ENCODE measurements at regions not wholly inside any gene's neighbourhood (a gene's known extent, or its start where the extent isn't known, plus 50 kb on each side); places are given as distances from the start of the nearest gene placed in this dataset.
A peak's percentile ranks its signal among the peaks of the same experiment; 100 is the strongest.

GRCh38 chr20:53828682-53829254 is 235.1 kb upstream of the ZNF217 start:
- no peak for TF ChIP-seq CTCF (IDR thresholded peaks at IDR 0.05)

GRCh38 chr20:53828088-53828681 is 234.5 kb upstream of the ZNF217 start:
- Histone ChIP-seq H3K4me3 (ENCODE audit: low read depth, low read length) (peak overlapping the region; percentile 46), H3K79me2 (no peaks in the 10 kb centered on the region), H2AFZ (peak overlapping the region; percentile 64), H3K27me3 (ENCODE audit: control insufficient read depth, insufficient read depth, low read length) (no peaks in the 10 kb centered on the region), H3K9ac (no peak overlapping the region), H3K27ac (peak overlapping the region; percentile 86), H3K9me3 (ENCODE audit: control insufficient read depth, low read length) (no peaks in the 10 kb centered on the region), H3K4me1 (peaks cover 22% of the 10 kb centered on the region), H3K4me2 (ENCODE audit: low read length) (peak overlapping the region; percentile 83), H3K36me3 (ENCODE audit: control insufficient read depth, insufficient read depth, low read length) (no peaks in the 10 kb centered on the region)
- no peak for TF ChIP-seq CTCF (IDR thresholded peaks at IDR 0.05)

More at GRCh38 chr20:53828682-53829254, 235.1 kb upstream of the ZNF217 start:
- H3K4me1 ChIP-seq = peaks cover 22% of the 10 kb centered on the region
- H3K36me3 ChIP-seq (ENCODE audit: control insufficient read depth, insufficient read depth, low read length) = no peaks in the 10 kb centered on the region
- H3K9me3 ChIP-seq (ENCODE audit: control insufficient read depth, low read length) = no peaks in the 10 kb centered on the region
- no peak overlapping the region for H3K9ac ChIP-seq
- peak overlapping the region; percentile 83 for H3K4me2 ChIP-seq (ENCODE audit: low read length)
- peak overlapping the region; percentile 64 for H2AFZ ChIP-seq
- H3K79me2 ChIP-seq = no peaks in the 10 kb centered on the region
- H3K27ac ChIP-seq = peak overlapping the region; percentile 86
- H3K27me3 ChIP-seq (ENCODE audit: control insufficient read depth, insufficient read depth, low read length) = no peaks in the 10 kb centered on the region
- peak overlapping the region; percentile 46 for H3K4me3 ChIP-seq (ENCODE audit: low read depth, low read length)

DNA sequence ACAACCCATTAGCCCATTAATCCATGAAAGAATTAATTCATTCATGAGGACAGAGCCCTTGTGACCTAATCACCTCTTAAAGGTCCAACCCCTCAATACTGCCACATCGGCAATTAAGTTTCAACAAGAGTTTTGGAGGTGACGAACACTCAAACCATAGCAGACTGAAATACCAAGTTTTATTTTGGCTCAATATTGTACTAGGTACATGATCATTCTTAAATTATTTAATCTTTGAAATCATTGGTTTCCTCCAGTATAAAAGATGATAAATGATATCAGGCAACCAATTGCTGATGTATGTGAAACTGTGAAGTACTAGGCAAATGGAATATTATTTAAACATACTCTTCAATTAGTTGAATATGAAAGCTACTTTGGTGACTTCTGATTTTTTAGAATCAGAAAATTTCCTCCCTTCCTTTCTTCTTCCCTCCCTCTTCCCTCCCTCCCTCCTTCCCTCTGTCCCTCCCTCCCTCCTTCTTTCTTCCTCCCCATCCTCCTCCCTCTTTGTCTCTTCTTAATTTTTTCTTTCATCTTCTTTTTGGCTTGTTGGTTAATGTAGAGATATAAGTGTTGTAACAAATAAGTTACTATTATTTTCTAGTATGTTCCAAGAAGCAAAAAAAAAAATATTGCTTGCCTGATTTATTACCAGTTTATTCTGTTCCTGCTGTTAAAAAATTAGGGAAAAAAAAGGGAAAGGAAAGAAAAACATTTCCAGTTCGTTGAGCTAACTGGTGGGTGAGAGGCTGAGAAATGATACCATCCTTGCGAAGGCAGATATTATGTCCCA is 233.9 kb upstream of the ZNF217 start:
- no peak overlapping the region for H3K9ac ChIP-seq
- H3K9me3 ChIP-seq (ENCODE audit: control insufficient read depth, low read length) = no peaks in the 10 kb centered on the region
- no peaks in the 10 kb centered on the region for H3K79me2 ChIP-seq
- H3K4me1 ChIP-seq = peaks cover 22% of the 10 kb centered on the region
- peak overlapping the region; percentile 86 for H3K27ac ChIP-seq
- H2AFZ ChIP-seq = peak overlapping the region; percentile 64
- H3K4me3 ChIP-seq (ENCODE audit: low read depth, low read length) = peak overlapping the region; percentile 46
- TF ChIP-seq CTCF (IDR thresholded peaks at IDR 0.05) = no peak
- no peaks in the 10 kb centered on the region for H3K27me3 ChIP-seq (ENCODE audit: control insufficient read depth, insufficient read depth, low read length)
- peak overlapping the region; percentile 83 for H3K4me2 ChIP-seq (ENCODE audit: low read length)
- no peaks in the 10 kb centered on the region for H3K36me3 ChIP-seq (ENCODE audit: control insufficient read depth, insufficient read depth, low read length)

DNA sequence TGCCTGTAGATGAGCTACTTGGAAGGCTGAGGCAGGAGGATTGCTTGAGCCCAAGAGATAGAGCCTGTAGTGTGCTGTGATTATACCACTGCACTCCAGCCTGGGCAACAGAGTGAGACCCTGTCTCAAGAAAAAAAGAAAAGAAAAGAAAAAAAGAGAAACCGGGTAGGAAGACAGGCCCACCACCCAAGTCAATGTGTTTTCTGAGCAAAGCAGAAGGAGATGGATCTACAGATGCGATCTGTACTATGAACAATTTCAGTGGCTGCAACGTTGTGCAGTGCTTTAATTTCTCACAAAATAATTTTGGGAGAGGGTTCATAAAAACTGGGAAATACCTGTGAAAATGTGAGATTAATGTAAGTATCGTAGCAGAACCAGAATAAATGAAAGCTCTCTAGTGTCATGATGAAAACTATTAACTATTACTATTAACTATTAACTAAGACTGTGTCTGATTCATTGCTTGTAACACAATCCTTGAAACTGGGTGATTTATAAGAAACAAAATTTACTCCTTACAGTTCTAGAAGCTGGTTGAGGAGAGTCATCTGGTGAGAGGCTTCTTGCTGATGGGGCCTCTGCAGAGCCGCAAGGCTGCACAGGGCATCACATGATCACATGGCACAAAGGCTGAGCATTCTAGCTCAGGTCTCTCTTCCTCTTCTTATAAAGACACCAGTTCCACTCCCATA is 233.1 kb upstream of the ZNF217 start:
- H3K4me2 ChIP-seq (ENCODE audit: low read length) = no peak overlapping the region
- H3K79me2 ChIP-seq = no peaks in the 10 kb centered on the region
- no peaks in the 10 kb centered on the region for H3K36me3 ChIP-seq (ENCODE audit: control insufficient read depth, insufficient read depth, low read length)
- H3K27me3 ChIP-seq (ENCODE audit: control insufficient read depth, insufficient read depth, low read length) = no peaks in the 10 kb centered on the region
- no peak for TF ChIP-seq CTCF (IDR thresholded peaks at IDR 0.05)
- H2AFZ ChIP-seq = peak overlapping the region; percentile 29
- no peak overlapping the region for H3K9ac ChIP-seq
- H3K4me3 ChIP-seq (ENCODE audit: low read depth, low read length) = no peak overlapping the region
- no peaks in the 10 kb centered on the region for H3K9me3 ChIP-seq (ENCODE audit: control insufficient read depth, low read length)
- peak overlapping the region; percentile 86 for H3K27ac ChIP-seq
- H3K4me1 ChIP-seq = peaks cover 22% of the 10 kb centered on the region

Measured in parathyroid adenoma (tissue), 2 donors.